Heart left ventricle (tissue), 16 donors: ENCODE measurements at regions not wholly inside any gene's neighbourhood (a gene's known extent, or its start where the extent isn't known, plus 50 kb on each side); places are given as distances from the start of the nearest gene placed in this dataset.

Experiments
- ATAC-seq, 4 donors: fragments of 200-7000 bp; cut with Tn5 transposase; one replicate each; pipeline ENCODE4 v1.9.1; 2020 to 2022; ENCODE audit warnings: moderate library complexity in 4 of 4, mild to moderate bottlenecking in 3 of 4, moderate number of reproducible peaks in 1 of 4
- DNase-seq, 5 donors: peaks; one replicate each; pipeline ENCODE4 v3.0.0-alpha.2; 2020
- H3K27ac ChIP-seq, 12 donors: fragments of 200-600 bp; sonication (generic) in 4 of 12; one replicate each; pipeline versions ENCODE4 v1.5.0 to v1.8.0; 2016 to 2022; ENCODE audit warnings: mild to moderate bottlenecking in 2 of 12
- H3K27me3 ChIP-seq, 9 donors: fragments of 200-600 bp; sonication (generic) in 2 of 9; one replicate each; pipeline versions ENCODE4 v1.5.1 to v1.8.0; 2016 to 2022; ENCODE audit warnings: mild to moderate bottlenecking in 3 of 9
- H3K36me3 ChIP-seq, 9 donors: fragments of 200-600 bp; sonication (generic) in 2 of 9; one replicate each; pipeline versions ENCODE4 v1.5.0 to v1.8.0; 2018 to 2022; ENCODE audit warnings: mild to moderate bottlenecking in 2 of 9
- H3K4me1 ChIP-seq, 12 donors: fragments of 200-600 bp; sonication (generic) in 4 of 12; one replicate each; pipeline versions ENCODE4 v1.5.0 to v1.8.0; 2016 to 2022; ENCODE audit warnings: mild to moderate bottlenecking in 3 of 12
- H3K4me3 ChIP-seq, 12 donors: fragments of 200-600 bp; sonication (generic) in 4 of 12; one replicate each; pipeline versions ENCODE4 v1.5.0 to v1.8.0; 2017 to 2022; ENCODE audit warnings: mild to moderate bottlenecking in 9 of 12, moderate library complexity in 4 of 12
- H3K9me3 ChIP-seq, 12 donors: fragments of 200-600 bp; sonication (generic) in 4 of 12; one replicate each; pipeline versions ENCODE4 v1.5.0 to v1.8.0; 2016 to 2022; ENCODE audit warnings: mild to moderate bottlenecking in 1 of 12
- POLR2A ChIP-seq, 2 donors: fragments of 450-650 bp; IDR thresholded peaks; one replicate each; pipeline ENCODE4 v1.6.1; 2017; ENCODE audit warnings: antibody characterized with exemption in 2 of 2, mild to moderate bottlenecking in 2 of 2, moderate library complexity in 2 of 2
- WGBS, 4 donors: extraction: QIAGEN DNeasy Blood & Tissue Kit in 2 of 4; methylation state at CpG; one replicate each; pipeline versions ENCODE4 v1.1.5 to v1.1.7; 2013 to 2018; 5-methylcytosine and 5-hydroxymethylcytosine counted together
- intact Hi-C, 10 donors: fragments of 100-400 bp; cut with DNase I; formaldehyde crosslinking; loops; one replicate each; pipeline versions ENCODE4 v1.11.1 to v1.14.2; 2022
- TF ChIP-seq, protein P1 (sequence below), 12 donors: fragments of 200-600 bp; sonication (generic) in 4 of 12; IDR thresholded peaks; one replicate each; pipeline versions ENCODE4 v1.5.0 to v1.8.0; 2018 to 2022; ENCODE audit warnings: antibody characterized with exemption in 12 of 12, mild to moderate bottlenecking in 5 of 12
- donor health status: ischemic (EF 13 %, LVEDD 7.1; RV severe dilation, severe dysfunction).
- donor health status: healthy with polysubstance abuse.
- donor health status: DM: no; HTN: yes; CAD: no.
- donor health status: DM: no; HTN: no; CAD: no.
- donor health status: ischemic (EF 25% LVEDD 6.9; RV normal size, moderate dysfunction).
- donor health status: ischemic (EF 25% LVEDD 5.7; RV mildly dilated, moderate dysfunction).
- donor health status: healthy.
- donor health status: DM: yes; HTN: yes; CAD: no.
- donor health status: ischemic (EF 35%, LVEDD 5.7; RV mildly dilated, moderate dysfunction).
- donor health status: nonischemic (EF 11% LVEDD 7.7; RV severe dilation, severe dysfunction).
- donor health status: DM: yes; HTN: yes; CAD: no.
- donor health status: PGD.
- donor health status: ischemic (EF 29% LVEDD 5.4; RV normal size, mild dysfunction).
- donor health status: nonischemic (EF 23%, LVEDD 6.1; RV moderate dilation, normal function).

DNA sequence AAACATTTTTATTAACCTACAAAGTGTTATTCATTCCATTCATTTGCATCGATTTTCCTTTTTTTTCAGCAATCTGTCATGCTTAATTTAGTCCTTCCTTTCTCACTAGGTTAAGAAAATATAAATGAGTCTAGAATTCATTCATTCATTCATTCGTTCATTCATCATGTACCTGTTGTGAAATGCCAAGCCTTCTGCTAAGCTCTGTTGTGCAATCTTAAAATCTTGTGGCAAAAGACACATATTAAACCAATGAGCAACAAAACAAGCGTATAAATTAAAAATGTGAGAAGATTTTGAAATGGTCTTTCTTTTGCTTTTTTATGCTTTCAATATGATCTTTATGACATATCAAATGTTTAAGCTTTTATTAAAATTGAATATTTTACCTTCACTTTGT is 88.6 kb upstream of the MAD2L1 start:
- H3K36me3 ChIP-seq, result no peaks in the 10 kb centered on the region
- TF ChIP-seq, protein P1, sequence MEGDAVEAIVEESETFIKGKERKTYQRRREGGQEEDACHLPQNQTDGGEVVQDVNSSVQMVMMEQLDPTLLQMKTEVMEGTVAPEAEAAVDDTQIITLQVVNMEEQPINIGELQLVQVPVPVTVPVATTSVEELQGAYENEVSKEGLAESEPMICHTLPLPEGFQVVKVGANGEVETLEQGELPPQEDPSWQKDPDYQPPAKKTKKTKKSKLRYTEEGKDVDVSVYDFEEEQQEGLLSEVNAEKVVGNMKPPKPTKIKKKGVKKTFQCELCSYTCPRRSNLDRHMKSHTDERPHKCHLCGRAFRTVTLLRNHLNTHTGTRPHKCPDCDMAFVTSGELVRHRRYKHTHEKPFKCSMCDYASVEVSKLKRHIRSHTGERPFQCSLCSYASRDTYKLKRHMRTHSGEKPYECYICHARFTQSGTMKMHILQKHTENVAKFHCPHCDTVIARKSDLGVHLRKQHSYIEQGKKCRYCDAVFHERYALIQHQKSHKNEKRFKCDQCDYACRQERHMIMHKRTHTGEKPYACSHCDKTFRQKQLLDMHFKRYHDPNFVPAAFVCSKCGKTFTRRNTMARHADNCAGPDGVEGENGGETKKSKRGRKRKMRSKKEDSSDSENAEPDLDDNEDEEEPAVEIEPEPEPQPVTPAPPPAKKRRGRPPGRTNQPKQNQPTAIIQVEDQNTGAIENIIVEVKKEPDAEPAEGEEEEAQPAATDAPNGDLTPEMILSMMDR (IDR thresholded peaks at IDR 0.05), result no peak
- TF ChIP-seq POLR2A (IDR thresholded peaks at IDR 0.05), result no peak
- H3K9me3 ChIP-seq, result no peaks in the 10 kb centered on the region
- 66 to 73% (median 70%) methylated on average over 3 of the region's 3 CpGs for WGBS, 4 donors
- no peak overlapping the region for H3K27ac ChIP-seq
- no peak overlapping the region for H3K4me3 ChIP-seq
- no peak for ATAC-seq
- no peaks in the 10 kb centered on the region for H3K4me1 ChIP-seq
- DNase-seq, result no peak
- intact Hi-C loops, result loop anchor here in 9 of 10 donors (5.0 to 10.0 kb wide), 6 partner anchors 787 to 1100 kb away; no protein-coding TSS in a partner anchor
- no peaks in the 10 kb centered on the region for H3K27me3 ChIP-seq

DNA sequence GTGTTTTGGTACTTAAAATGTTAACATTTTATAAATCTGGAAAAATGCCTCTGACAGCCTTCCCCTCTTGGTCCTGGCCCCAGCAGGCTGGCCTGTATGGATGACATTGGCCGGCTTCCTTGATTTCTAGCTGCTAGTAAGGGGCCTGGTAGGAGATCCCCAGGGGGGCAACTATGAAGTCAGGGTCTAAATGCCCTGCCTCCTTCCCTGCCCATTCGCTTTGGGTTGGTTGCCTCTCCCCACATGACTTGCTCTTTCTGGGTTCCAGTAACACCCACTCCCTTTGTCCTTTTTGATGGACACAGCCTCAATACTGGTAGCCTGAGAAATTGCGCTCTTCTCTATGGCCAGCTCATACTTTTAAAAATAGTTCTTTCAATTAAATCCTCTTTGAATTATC is 78.0 kb upstream of the MAD2L1 start:
- TF ChIP-seq, protein P1 (IDR thresholded peaks at IDR 0.05), result no peak
- no peak for TF ChIP-seq POLR2A (IDR thresholded peaks at IDR 0.05)
- Histone ChIP-seq H3K9me3 (no peaks in the 10 kb centered on the region), H3K36me3 (no peaks in the 10 kb centered on the region), H3K27me3 (no peaks in the 10 kb centered on the region), H3K4me1 (no peaks in the 10 kb centered on the region), H3K27ac (no peak overlapping the region), H3K4me3 (no peak overlapping the region)
- DNase-seq (no peak), ATAC-seq (no peak)
- WGBS, 4 donors, result 73 to 80% (median 78%) methylated on average over 3 of the region's 3 CpGs
- intact Hi-C loops, result no loop called here

DNA sequence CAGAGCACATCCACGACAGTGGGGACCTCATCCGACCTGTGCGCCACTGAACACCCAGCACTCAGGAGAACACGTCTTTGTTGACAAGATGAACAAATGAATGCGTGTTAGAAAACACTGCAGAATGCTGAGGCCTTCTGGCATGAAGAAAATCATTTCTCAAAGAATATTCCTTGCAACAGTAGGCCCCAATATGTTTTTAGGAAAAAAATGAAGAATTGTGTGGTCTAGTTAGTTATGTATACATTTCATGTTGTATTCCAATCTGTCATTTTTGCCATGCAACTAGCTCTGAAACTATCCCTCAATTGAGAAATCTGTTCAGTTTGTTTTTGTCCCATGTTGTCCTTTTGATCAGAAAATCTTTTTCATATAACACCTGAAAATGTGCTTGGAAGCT is 77.4 kb upstream of the MAD2L1 start:
- Histone ChIP-seq H3K27ac (no peak overlapping the region), H3K27me3 (no peaks in the 10 kb centered on the region), H3K36me3 (no peaks in the 10 kb centered on the region), H3K4me3 (no peak overlapping the region), H3K9me3 (no peaks in the 10 kb centered on the region), H3K4me1 (no peaks in the 10 kb centered on the region)
- intact Hi-C loops, result no loop called here
- 74 to 84% (median 80%) methylated on average over 5 of the region's 5 CpGs for WGBS, 4 donors
- no peak for ATAC-seq
- no peak for TF ChIP-seq POLR2A (IDR thresholded peaks at IDR 0.05)
- TF ChIP-seq, protein P1 (IDR thresholded peaks at IDR 0.05), result no peak
- DNase-seq, result no peak

DNA sequence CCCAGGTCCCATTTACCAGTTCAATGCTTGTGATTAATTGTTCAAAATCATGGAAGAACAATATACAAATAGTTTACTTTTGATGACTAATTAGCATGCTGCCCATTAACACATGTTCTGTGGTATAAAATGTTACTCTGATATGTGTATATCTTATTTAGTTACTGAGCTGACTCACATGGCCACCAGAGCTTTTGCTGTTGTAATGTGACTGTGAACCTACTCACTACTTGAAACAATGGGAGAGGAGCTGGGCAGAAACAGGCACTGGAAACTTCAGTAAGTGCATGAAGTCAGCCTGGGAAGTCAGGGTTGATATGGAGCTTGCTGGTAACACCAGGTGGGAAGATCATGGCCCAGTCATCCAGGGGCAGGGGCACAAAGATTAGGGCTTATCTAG is 72.7 kb upstream of the MAD2L1 start:
- Histone ChIP-seq H3K27ac (no peak overlapping the region), H3K4me1 (no peaks in the 10 kb centered on the region), H3K9me3 (no peaks in the 10 kb centered on the region), H3K4me3 (no peak overlapping the region), H3K27me3 (no peaks in the 10 kb centered on the region), H3K36me3 (no peaks in the 10 kb centered on the region)
- ATAC-seq (no peak), DNase-seq (no peak)
- intact Hi-C loops, result no loop called here
- TF ChIP-seq, protein P1 (IDR thresholded peaks at IDR 0.05), result no peak
- no peak for TF ChIP-seq POLR2A (IDR thresholded peaks at IDR 0.05)
